CD4-positive, CD25-positive, alpha-beta regulatory T cell (primary cell): ENCODE measurements at regions not wholly inside any gene's neighbourhood (a gene's known extent, or its start where the extent isn't known, plus 50 kb on each side); places are given as distances from the start of the nearest gene placed in this dataset.

Source experiments
- ATAC-seq, 2 donors: fragments of 150-1000 bp; cut with Tn5 transposase; one replicate each; pipeline ENCODE4 v1.10.0; 2021; ENCODE audit warnings: low read depth in 2 of 2, moderate number of reproducible peaks in 2 of 2, moderate library complexity in 1 of 2
- DNase-seq, 3 donors: peaks; one replicate each; pipeline versions ENCODE4 v3.0.0 to v3.0.0-alpha.2; 2012 to 2022; ENCODE audit warnings: mixed read lengths in 1 of 3
- H3K27ac ChIP-seq: one replicate; pipeline ENCODE4 v1.7.0; 2013; ENCODE audit warnings: mild to moderate bottlenecking, low read length; ENCODE audit not compliant: insufficient read depth, poor library complexity, severe bottlenecking
- H3K27me3 ChIP-seq: one replicate; pipeline ENCODE4 v1.7.0; 2013; ENCODE audit warnings: low read length; ENCODE audit not compliant: control insufficient read depth, insufficient read depth
- H3K36me3 ChIP-seq: one replicate; pipeline ENCODE4 v1.7.0; 2013; ENCODE audit warnings: mild to moderate bottlenecking, low read length, moderate library complexity; ENCODE audit not compliant: control insufficient read depth, insufficient read depth
- H3K4me1 ChIP-seq: 2 replicates; pipeline ENCODE4 v1.7.0; 2013; ENCODE audit warnings: mild to moderate bottlenecking, low read length; ENCODE audit not compliant: insufficient read depth, control insufficient read depth, poor library complexity, severe bottlenecking
- H3K4me3 ChIP-seq: one replicate; pipeline ENCODE4 v1.7.0; 2013; ENCODE audit warnings: low read depth, mild to moderate bottlenecking, low read length, moderate library complexity
- H3K9me3 ChIP-seq, 2 experiments: 1 replicate in 1 of 2; 2 replicates in 1 of 2; pipeline ENCODE4 v1.7.0; 2013; ENCODE audit warnings: low read length in 2 of 2, mild to moderate bottlenecking in 1 of 2, moderate library complexity in 1 of 2; ENCODE audit not compliant: control insufficient read depth in 2 of 2
- H3K27ac Mint-ChIP-seq, 3 donors: one replicate each; pipeline ENCODE4 v1.8.0; 2020 to 2022; ENCODE audit warnings: mild to moderate bottlenecking in 3 of 3, mixed read lengths in 3 of 3, moderate library complexity in 2 of 3
- H3K27me3 Mint-ChIP-seq: one replicate; pipeline ENCODE4 v1.8.0; 2022; ENCODE audit warnings: mild to moderate bottlenecking, mixed read lengths
- H3K36me3 Mint-ChIP-seq: one replicate; pipeline ENCODE4 v1.8.0; 2020; ENCODE audit warnings: mixed read lengths
- H3K4me1 Mint-ChIP-seq, 4 donors: one replicate each; pipeline ENCODE4 v1.8.0; 2020 to 2022; ENCODE audit warnings: mixed read lengths in 4 of 4, mild to moderate bottlenecking in 1 of 4
- H3K4me3 Mint-ChIP-seq, 4 donors: one replicate each; pipeline ENCODE4 v1.8.0; 2020 to 2022; ENCODE audit warnings: mild to moderate bottlenecking in 4 of 4, mixed read lengths in 4 of 4, moderate library complexity in 3 of 4
- H3K9me3 Mint-ChIP-seq, 7 donors: one replicate each; pipeline ENCODE4 v1.8.0; 2020 to 2022; ENCODE audit warnings: mixed read lengths in 7 of 7, mild to moderate bottlenecking in 3 of 7, moderate library complexity in 2 of 7

DNA sequence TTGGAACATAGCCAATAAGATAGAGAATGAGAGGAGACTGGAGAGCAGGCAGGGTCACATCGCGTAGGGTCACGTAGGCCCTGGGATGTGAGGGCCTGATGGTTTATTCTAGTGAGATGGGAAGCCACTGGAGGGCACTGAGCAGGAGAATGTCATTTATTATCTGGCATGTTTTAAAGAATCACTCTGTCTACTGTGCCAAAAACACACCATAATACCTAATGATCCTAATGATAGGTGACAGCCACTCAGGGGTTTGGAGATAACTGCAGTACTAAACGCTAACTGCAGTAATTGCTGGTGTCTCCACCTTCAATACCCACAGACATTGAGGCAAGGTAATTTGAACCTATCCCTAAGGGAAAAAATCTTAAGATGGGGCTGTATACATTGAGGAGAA is 185.4 kb downstream of the TTLL7 start:
- Histone ChIP-seq H3K9me3 (no peaks in the 10 kb centered on the region), H3K27me3 (no peaks in the 10 kb centered on the region), H3K4me3 (no peak overlapping the region), H3K36me3 (no peaks in the 10 kb centered on the region), H3K27ac (no peak overlapping the region), H3K4me1 (no peaks in the 10 kb centered on the region)
- Mint-ChIP-seq H3K4me3 (no peak overlapping the region), H3K27ac (no peak overlapping the region), H3K36me3 (no peaks in the 10 kb centered on the region), H3K9me3 (peaks cover 0 to 3% (median 0%) of the 10 kb centered on the region in 7 donors), H3K4me1 (no peaks in the 10 kb centered on the region), H3K27me3 (no peaks in the 10 kb centered on the region)
- ATAC-seq (no peak), DNase-seq (no peak)

- Histone ChIP-seq H3K27ac (no peak overlapping the region), H3K27me3 (no peaks in the 10 kb centered on the region), H3K36me3 (no peaks in the 10 kb centered on the region), H3K4me3 (no peak overlapping the region), H3K4me1 (no peaks in the 10 kb centered on the region), H3K9me3 (no peaks in the 10 kb centered on the region)
- Mint-ChIP-seq H3K27me3 (no peaks in the 10 kb centered on the region), H3K4me1 (no peaks in the 10 kb centered on the region), H3K27ac (no peak overlapping the region), H3K9me3 (peaks cover 0 to 1% (median 0%) of the 10 kb centered on the region in 7 donors), H3K4me3 (no peak overlapping the region), H3K36me3 (no peaks in the 10 kb centered on the region)
- ATAC-seq (no peak), DNase-seq (no peak)
These were observed 188.8 kb downstream of the TTLL7 start for GRCh38 chr1:83810144-83810543.

DNA sequence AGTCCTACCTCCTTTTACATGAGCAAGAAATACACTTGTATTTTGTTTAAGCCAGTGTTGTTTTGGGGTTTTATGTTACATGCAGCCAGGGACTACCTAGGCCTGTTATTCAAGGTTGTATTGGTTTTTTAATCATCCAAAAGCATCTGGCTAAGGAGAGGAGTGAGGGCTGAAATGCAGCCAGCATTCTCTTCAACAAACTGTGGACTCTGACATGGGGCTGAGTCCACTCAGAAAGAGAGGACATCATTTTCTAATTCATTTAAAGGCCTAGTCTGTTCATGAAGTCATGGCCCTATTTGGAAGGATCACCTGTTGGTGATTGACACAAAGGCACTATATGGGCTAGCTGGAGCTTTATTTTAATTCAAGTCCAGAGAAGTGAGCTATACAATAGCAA is 190.4 kb downstream of the TTLL7 start:
- Histone ChIP-seq H3K4me1 (no peaks in the 10 kb centered on the region), H3K4me3 (no peak overlapping the region), H3K27ac (no peak overlapping the region), H3K36me3 (no peaks in the 10 kb centered on the region), H3K27me3 (no peaks in the 10 kb centered on the region), H3K9me3 (no peaks in the 10 kb centered on the region)
- H3K27ac Mint-ChIP-seq, result no peak overlapping the region
- H3K9me3 Mint-ChIP-seq, result peaks cover 0 to 1% (median 0%) of the 10 kb centered on the region in 7 donors
- no peaks in the 10 kb centered on the region for H3K27me3 Mint-ChIP-seq
- no peaks in the 10 kb centered on the region for H3K36me3 Mint-ChIP-seq
- no peak overlapping the region for H3K4me3 Mint-ChIP-seq
- no peaks in the 10 kb centered on the region for H3K4me1 Mint-ChIP-seq
- no peak for ATAC-seq
- DNase-seq, result no peak

DNA sequence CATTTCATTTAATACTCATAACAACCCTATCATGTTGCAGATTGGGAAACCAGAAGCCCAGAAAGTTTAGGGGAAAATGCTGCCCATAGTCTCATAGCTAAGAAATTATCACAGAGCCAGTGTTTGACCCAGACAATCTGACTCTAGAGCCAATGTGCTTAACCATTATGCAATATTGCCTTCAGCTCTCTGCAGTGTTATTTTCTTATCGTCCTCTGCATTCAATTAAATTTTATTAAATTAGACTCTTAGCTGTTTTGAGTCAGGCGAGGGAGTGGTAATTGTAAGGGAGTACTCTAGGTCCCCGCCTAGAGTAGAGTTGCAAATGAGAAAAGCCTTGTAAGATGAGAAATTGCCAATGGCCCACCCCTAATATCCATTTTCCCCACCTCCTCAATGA is 191.1 kb downstream of the TTLL7 start:
- Mint-ChIP-seq H3K9me3 (peaks cover 0 to 1% (median 0%) of the 10 kb centered on the region in 7 donors), H3K27me3 (no peaks in the 10 kb centered on the region), H3K4me1 (no peaks in the 10 kb centered on the region), H3K4me3 (no peak overlapping the region), H3K27ac (no peak overlapping the region), H3K36me3 (no peaks in the 10 kb centered on the region)
- Histone ChIP-seq H3K4me3 (no peak overlapping the region), H3K36me3 (no peaks in the 10 kb centered on the region), H3K27me3 (no peaks in the 10 kb centered on the region), H3K27ac (no peak overlapping the region), H3K4me1 (no peaks in the 10 kb centered on the region), H3K9me3 (no peaks in the 10 kb centered on the region)
- DNase-seq (no peak), ATAC-seq (no peak)

DNA sequence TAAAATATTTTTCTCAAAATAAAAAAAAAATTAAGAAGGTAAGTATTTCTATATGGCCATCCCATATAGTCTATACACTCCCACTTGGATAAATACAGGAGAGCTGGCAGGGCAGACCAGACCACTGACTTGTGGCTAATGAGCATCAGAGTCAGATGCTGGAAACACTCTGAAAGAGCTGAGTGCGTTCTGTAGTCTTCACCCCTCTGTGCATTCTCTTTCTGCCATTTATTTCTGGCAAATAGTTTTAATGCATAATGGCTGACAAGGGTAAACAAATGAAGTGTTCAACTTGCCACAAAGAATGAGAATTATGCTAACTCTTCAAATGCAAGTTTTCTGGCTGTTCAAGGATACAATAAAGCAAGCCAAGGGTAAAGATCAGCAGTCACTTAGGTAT is 191.7 kb downstream of the TTLL7 start:
- DNase-seq (no peak), ATAC-seq (no peak)
- Mint-ChIP-seq H3K27ac (no peak overlapping the region), H3K9me3 (peaks cover 0 to 1% (median 0%) of the 10 kb centered on the region in 7 donors), H3K27me3 (no peaks in the 10 kb centered on the region), H3K36me3 (no peaks in the 10 kb centered on the region), H3K4me3 (no peak overlapping the region), H3K4me1 (no peaks in the 10 kb centered on the region)
- no peaks in the 10 kb centered on the region for H3K36me3 ChIP-seq
- no peaks in the 10 kb centered on the region for H3K9me3 ChIP-seq
- H3K4me3 ChIP-seq, result no peak overlapping the region
- H3K27me3 ChIP-seq, result no peaks in the 10 kb centered on the region
- H3K4me1 ChIP-seq, result no peaks in the 10 kb centered on the region
- H3K27ac ChIP-seq, result no peak overlapping the region

GRCh38 chr1:83805921-83806320 is 193.0 kb downstream of the TTLL7 start:
- Mint-ChIP-seq H3K36me3 (no peaks in the 10 kb centered on the region), H3K4me3 (no peak overlapping the region), H3K27me3 (no peaks in the 10 kb centered on the region), H3K27ac (no peak overlapping the region), H3K9me3 (peaks cover 0 to 1% (median 0%) of the 10 kb centered on the region in 7 donors), H3K4me1 (no peaks in the 10 kb centered on the region)
- H3K4me3 ChIP-seq, result no peak overlapping the region
- no peaks in the 10 kb centered on the region for H3K27me3 ChIP-seq
- DNase-seq (no peak), ATAC-seq (no peak)
- H3K4me1 ChIP-seq, result no peaks in the 10 kb centered on the region
- H3K9me3 ChIP-seq, result no peaks in the 10 kb centered on the region
- no peak overlapping the region for H3K27ac ChIP-seq
- H3K36me3 ChIP-seq, result no peaks in the 10 kb centered on the region

GRCh38 chr1:83802460-83803152 is 196.3 kb downstream of the TTLL7 start:
- Histone ChIP-seq H3K36me3 (no peaks in the 10 kb centered on the region), H3K27me3 (no peaks in the 10 kb centered on the region), H3K4me1 (no peaks in the 10 kb centered on the region), H3K27ac (no peak overlapping the region), H3K9me3 (no peaks in the 10 kb centered on the region), H3K4me3 (no peak overlapping the region)
- Mint-ChIP-seq H3K4me1 (no peaks in the 10 kb centered on the region), H3K36me3 (no peaks in the 10 kb centered on the region), H3K4me3 (no peak overlapping the region), H3K27ac (no peak overlapping the region), H3K27me3 (no peaks in the 10 kb centered on the region), H3K9me3 (peaks cover 0 to 4% (median 0%) of the 10 kb centered on the region in 7 donors)
- no peak for DNase-seq
- ATAC-seq, result no peak

- DNase-seq (no peak), ATAC-seq (no peak)
- Histone ChIP-seq H3K4me1 (no peaks in the 10 kb centered on the region), H3K27me3 (no peaks in the 10 kb centered on the region), H3K27ac (no peak overlapping the region), H3K9me3 (no peaks in the 10 kb centered on the region), H3K4me3 (no peak overlapping the region), H3K36me3 (no peaks in the 10 kb centered on the region)
- H3K4me1 Mint-ChIP-seq, result no peaks in the 10 kb centered on the region
- H3K36me3 Mint-ChIP-seq, result no peaks in the 10 kb centered on the region
- no peaks in the 10 kb centered on the region for H3K27me3 Mint-ChIP-seq
- no peak overlapping the region for H3K4me3 Mint-ChIP-seq
- H3K27ac Mint-ChIP-seq, result no peak overlapping the region
- H3K9me3 Mint-ChIP-seq, result peaks cover 0 to 4% (median 0%) of the 10 kb centered on the region in 7 donors
These were observed 196.9 kb downstream of the TTLL7 start for GRCh38 chr1:83802023-83802422.
